NCI-H526 (cell line): ENCODE measurements at regions not wholly inside any gene's neighbourhood (a gene's known extent, or its start where the extent isn't known, plus 50 kb on each side); places are given as distances from the start of the nearest gene placed in this dataset.
A peak's percentile ranks its signal among the peaks of the same experiment; 100 is the strongest.

ENCODE experiments used
- DNase-seq, 2 experiments: peaks; one replicate each; lab custom pipeline; 2025; lab: John Stamatoyannopoulos, UW

- no peak for DNase-seq
These were observed 283.1 kb downstream of the HLX start for GRCh38 chr1:221162352-221162751.

- no peak for DNase-seq
These were observed 283.7 kb downstream of the HLX start for GRCh38 chr1:221162939-221163338.

GRCh38 chr1:221164029-221164428, 284.8 kb downstream of the HLX start:
- no peak for DNase-seq

- no peak for DNase-seq
These were observed 286.0 kb downstream of the HLX start for GRCh38 chr1:221164951-221165838.

- no peak for DNase-seq
These were observed 286.7 kb downstream of the HLX start for GRCh38 chr1:221165839-221166500.

GRCh38 chr1:221166559-221167318, 287.5 kb downstream of the HLX start:
- DNase-seq = no peak

- no peak for DNase-seq
These were observed 290.2 kb downstream of the HLX start for GRCh38 chr1:221169447-221169889.

GRCh38 chr1:221170171-221170570, 290.9 kb downstream of the HLX start:
- no peak for DNase-seq

GRCh38 chr1:221171768-221172167, 292.5 kb downstream of the HLX start:
- DNase-seq = no peak

GRCh38 chr1:221172841-221173240, 293.6 kb downstream of the HLX start:
- no peak for DNase-seq

GRCh38 chr1:221174330-221174993, 295.2 kb downstream of the HLX start:
- DNase-seq = peak in 1 of 2 experiments; percentile 1

- DNase-seq = no peak
These were observed 296.0 kb downstream of the HLX start for GRCh38 chr1:221175249-221175648.

- DNase-seq = no peak
These were observed 301.6 kb downstream of the HLX start for GRCh38 chr1:221180704-221181368.

- DNase-seq = no peak
These were observed 303.7 kb downstream of the HLX start for GRCh38 chr1:221182791-221183533.

GRCh38 chr1:221184131-221184794, 305.0 kb downstream of the HLX start:
- no peak for DNase-seq

GRCh38 chr1:221187174-221187573, 307.9 kb downstream of the HLX start:
- DNase-seq = no peak

GRCh38 chr1:221188458-221188857, 309.2 kb downstream of the HLX start:
- DNase-seq = no peak

GRCh38 chr1:221190249-221190648, 311.0 kb downstream of the HLX start:
- DNase-seq = no peak

GRCh38 chr1:221192055-221192454, 312.8 kb downstream of the HLX start:
- DNase-seq = no peak

- no peak for DNase-seq
These were observed 321.2 kb downstream of the HLX start for GRCh38 chr1:221200464-221200863.
